Spinal cord (tissue), 9 donors: ENCODE measurements at regions not wholly inside any gene's neighbourhood (a gene's known extent, or its start where the extent isn't known, plus 50 kb on each side); places are given as distances from the start of the nearest gene placed in this dataset.
A peak's percentile ranks its signal among the peaks of the same experiment; 100 is the strongest.
"Not testable (repeated sequence)": the region's sequence is repeated elsewhere in the genome, so short reads cannot be mapped to it uniquely, and the experiment has no call there.

Source experiments
- DNase-seq, 6 donors: peaks; one replicate each; pipeline versions ENCODE4 v3.0.0 to v3.0.0-alpha.2; 2013 to 2015; ENCODE audit warnings: low spot score in 6 of 6, low read depth in 4 of 6
- H3K27ac ChIP-seq: one replicate; pipeline ENCODE4 v1.5.1; 2013; ENCODE audit warnings: low read depth, low read length, control low read depth
- H3K27me3 ChIP-seq: one replicate; pipeline ENCODE4 v1.6.1; 2013; ENCODE audit warnings: low read length; ENCODE audit not compliant: control insufficient read depth, insufficient read depth
- H3K36me3 ChIP-seq: one replicate; pipeline ENCODE4 v1.6.1; 2013; ENCODE audit warnings: low read length; ENCODE audit not compliant: control insufficient read depth, insufficient read depth
- H3K4me1 ChIP-seq: one replicate; pipeline ENCODE4 v1.6.1; 2013; ENCODE audit warnings: low read length; ENCODE audit not compliant: control insufficient read depth, insufficient read depth
- H3K4me3 ChIP-seq: one replicate; pipeline ENCODE4 v1.5.1; 2013; ENCODE audit warnings: low read depth, low read length, control low read depth
- H3K9me3 ChIP-seq: one replicate; pipeline ENCODE4 v1.6.1; 2013; ENCODE audit warnings: low read length; ENCODE audit not compliant: control insufficient read depth, insufficient read depth
- WGBS: methylation state at CpG from one replicate; pipeline ENCODE4 v1.1.5; 2013; ENCODE audit warnings: missing lambda C conversion rate; ENCODE audit not compliant: insufficient coverage; 5-methylcytosine and 5-hydroxymethylcytosine counted together
- donor health status: healthy.

- DNase-seq, H3K4me1 ChIP-seq, H3K27ac ChIP-seq, H3K27me3 ChIP-seq, H3K4me3 ChIP-seq, H3K9me3 ChIP-seq, H3K36me3 ChIP-seq: not testable (repeated sequence)
- WGBS, result 97% methylated on average over 10 of the region's 10 CpGs
Measured at GRCh38 chr2:158885679-158886050, 82.8 kb upstream of the TANC1 start.

GRCh38 chr2:158889135-158889853, 79.1 kb upstream of the TANC1 start:
- no peaks in the 10 kb centered on the region for H3K4me1 ChIP-seq
- H3K9me3 ChIP-seq, result peaks cover 2% of the 10 kb centered on the region
- 100% methylated on average over 1 of the region's 2 CpGs for WGBS
- H3K27ac ChIP-seq, result no peak overlapping the region
- H3K4me3 ChIP-seq, result no peak overlapping the region
- H3K36me3 ChIP-seq, result no peaks in the 10 kb centered on the region
- no peak for DNase-seq
- H3K27me3 ChIP-seq, result no peaks in the 10 kb centered on the region

GRCh38 chr2:158890296-158890905, 78.0 kb upstream of the TANC1 start:
- Histone ChIP-seq H3K4me3 (no peak overlapping the region), H3K27me3 (no peaks in the 10 kb centered on the region), H3K27ac (no peak overlapping the region), H3K36me3 (no peaks in the 10 kb centered on the region), H3K4me1 (no peaks in the 10 kb centered on the region), H3K9me3 (peaks cover 2% of the 10 kb centered on the region)
- DNase-seq, result no peak
- 100% methylated on average over 1 of the region's 3 CpGs for WGBS

GRCh38 chr2:158893026-158893425, 75.4 kb upstream of the TANC1 start:
- H3K4me3 ChIP-seq, result no peak overlapping the region
- WGBS, result 26% methylated on average over 5 of the region's 8 CpGs
- H3K4me1 ChIP-seq, result no peaks in the 10 kb centered on the region
- no peaks in the 10 kb centered on the region for H3K36me3 ChIP-seq
- H3K9me3 ChIP-seq, result peaks cover 2% of the 10 kb centered on the region
- H3K27ac ChIP-seq, result no peak overlapping the region
- peak in 1 of 6 donors; percentile 64 for DNase-seq
- no peaks in the 10 kb centered on the region for H3K27me3 ChIP-seq

GRCh38 chr2:158893474-158893873, 75.0 kb upstream of the TANC1 start:
- no peak for DNase-seq
- Histone ChIP-seq H3K36me3 (no peaks in the 10 kb centered on the region), H3K27ac (no peak overlapping the region), H3K27me3 (no peaks in the 10 kb centered on the region), H3K4me3 (no peak overlapping the region), H3K9me3 (peaks cover 2% of the 10 kb centered on the region), H3K4me1 (no peaks in the 10 kb centered on the region)
- WGBS, result 97% methylated on average over 2 of the region's 2 CpGs

GRCh38 chr2:158894078-158894477, 74.4 kb upstream of the TANC1 start:
- no peak for DNase-seq
- 50% methylated on average over 3 of the region's 5 CpGs for WGBS

GRCh38 chr2:158894572-158894971, 73.9 kb upstream of the TANC1 start:
- DNase-seq, result no peak
- WGBS, result 81% methylated on average over 4 of the region's 4 CpGs
- Histone ChIP-seq H3K27ac (no peak overlapping the region), H3K4me3 (no peak overlapping the region), H3K9me3 (no peaks in the 10 kb centered on the region), H3K36me3 (no peaks in the 10 kb centered on the region), H3K27me3 (no peaks in the 10 kb centered on the region), H3K4me1 (no peaks in the 10 kb centered on the region)

More at GRCh38 chr2:158894078-158894477, 74.4 kb upstream of the TANC1 start:
- H3K27me3 ChIP-seq, result no peaks in the 10 kb centered on the region
- no peak overlapping the region for H3K4me3 ChIP-seq
- H3K36me3 ChIP-seq, result no peaks in the 10 kb centered on the region
- peaks cover 2% of the 10 kb centered on the region for H3K9me3 ChIP-seq
- H3K4me1 ChIP-seq, result no peaks in the 10 kb centered on the region
- H3K27ac ChIP-seq, result no peak overlapping the region

GRCh38 chr2:158900345-158900744, 68.1 kb upstream of the TANC1 start:
- 86% methylated on average over 8 of the region's 8 CpGs for WGBS
- H3K4me1 ChIP-seq, result peaks cover 9% of the 10 kb centered on the region
- no peak for DNase-seq

GRCh38 chr2:158902005-158902398, 66.4 kb upstream of the TANC1 start:
- Histone ChIP-seq H3K36me3 (no peaks in the 10 kb centered on the region), H3K4me3 (no peak overlapping the region), H3K9me3 (no peaks in the 10 kb centered on the region), H3K4me1 (peaks cover 9% of the 10 kb centered on the region), H3K27ac (no peak overlapping the region), H3K27me3 (no peaks in the 10 kb centered on the region)
- DNase-seq, result no peak
- WGBS, result no CpG with 5 or more reads among the region's 2 CpGs

More at GRCh38 chr2:158900345-158900744, 68.1 kb upstream of the TANC1 start:
- no peaks in the 10 kb centered on the region for H3K27me3 ChIP-seq
- no peaks in the 10 kb centered on the region for H3K36me3 ChIP-seq
- no peak overlapping the region for H3K4me3 ChIP-seq
- no peaks in the 10 kb centered on the region for H3K9me3 ChIP-seq
- no peak overlapping the region for H3K27ac ChIP-seq
